ENCODE measurements at regions not wholly inside any gene's neighbourhood (a gene's known extent, or its start where the extent isn't known, plus 50 kb on each side); places are given as distances from the start of the nearest gene placed in this dataset.

DNA sequence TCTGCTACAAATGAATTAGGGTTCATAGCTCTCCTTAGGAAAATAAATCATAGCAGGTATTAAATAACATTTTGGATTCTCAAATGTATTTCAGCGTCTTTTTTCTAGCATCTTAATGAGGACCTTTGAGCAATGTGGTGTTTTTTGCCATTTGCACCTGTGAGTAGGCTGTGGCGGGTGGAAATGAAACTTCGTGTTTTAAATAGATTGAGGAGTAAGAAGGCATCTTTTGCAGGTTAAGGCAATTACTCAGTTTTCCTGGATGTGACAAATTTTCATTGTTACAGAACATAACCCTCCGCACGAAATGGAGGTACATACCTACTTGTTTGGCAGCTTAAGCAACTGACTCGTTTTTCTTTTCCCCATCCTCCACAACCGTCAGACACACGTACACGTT lies 708.9 kb upstream of the NRSN1 start:
- no peak overlapping the region for H3T11ph ChIP-seq (ENCODE audit: low read length)
- H3K27me3 ChIP-seq (ENCODE audit: insufficient read depth, low read length): no peaks in the 10 kb centered on the region
- no peak overlapping the region for H4K91ac ChIP-seq (ENCODE audit: insufficient read length, low read depth, low read length)
- H3K9me3 ChIP-seq (ENCODE audit: control insufficient read depth, low read depth, low read length): no peaks in the 10 kb centered on the region
- H2AK5ac ChIP-seq (ENCODE audit: insufficient read length, low read length): no peak overlapping the region
- Mint-ChIP-seq H3K4me3 (no peak overlapping the region), H3K27me3 (ENCODE audit: low read depth) (no peaks in the 10 kb centered on the region), H3K4me1 (peaks cover 0 to 5% of the 10 kb centered on the region in 2 experiments; a peak in 1 of 4 replicates), H3K27ac (no peak overlapping the region), H3K36me3 (ENCODE audit: insufficient read depth in 1 of 3, low read depth in 3 of 3) (no peaks in the 10 kb centered on the region; a peak in 1 of 7 replicates), H3K9me3 (no peaks in the 10 kb centered on the region)
- no peaks in the 10 kb centered on the region for H3K4me1 ChIP-seq (ENCODE audit: insufficient read depth, low read length)
- H3K9ac ChIP-seq (ENCODE audit: extremely low read depth, insufficient read length, low read length): no peak overlapping the region
- no peak overlapping the region for H3K4ac ChIP-seq (ENCODE audit: low read depth, low read length)
- H2BK5ac ChIP-seq (ENCODE audit: insufficient read length, low read length): no peak overlapping the region
- H2BK120ac ChIP-seq (ENCODE audit: low read depth, low read length, poor library complexity, severe bottlenecking): no peak overlapping the region
- H4K8ac ChIP-seq (replicated peaks; ENCODE audit: insufficient read length, low read depth, low read length): no peak overlapping the region
- no peak overlapping the region for H3K27ac ChIP-seq (ENCODE audit: insufficient read length, low read depth, low read length)
- no peaks in the 10 kb centered on the region for H3K79me1 ChIP-seq (ENCODE audit: insufficient read depth, low read depth, low read length, poor library complexity, severe bottlenecking)
- DNase-seq: no peak
- TF ChIP-seq CTCF (conservative IDR thresholded peaks at IDR 0.05): no peak
- H3K18ac ChIP-seq (ENCODE audit: insufficient read length, low read depth, low read length): no peak overlapping the region
- no peak overlapping the region for H2BK12ac ChIP-seq (ENCODE audit: insufficient read length, low read depth, low read length)
- 86% methylated on average over 2 of the region's 9 CpGs for WGBS (ENCODE audit: extremely low coverage, insufficient read length, low lambda C conversion rate)
- no peak overlapping the region for H2AFZ ChIP-seq (ENCODE audit: low read length)
- H4K5ac ChIP-seq (ENCODE audit: insufficient read length, low read depth, low read length): no peak overlapping the region
- no peak overlapping the region for H2BK15ac ChIP-seq (ENCODE audit: low read depth, low read length)
- no peaks in the 10 kb centered on the region for H4K20me1 ChIP-seq (ENCODE audit: control insufficient read depth, insufficient read depth, insufficient read length)
- H3K14ac ChIP-seq (ENCODE audit: insufficient read depth, low read length): no peak overlapping the region
- H3K23me2 ChIP-seq (ENCODE audit: insufficient read length, low read depth, low read length, poor library complexity, severe bottlenecking): no peaks in the 10 kb centered on the region
- H3K4me2 ChIP-seq (ENCODE audit: insufficient read depth, insufficient read length, low read length): no peak overlapping the region
- H3K56ac ChIP-seq (ENCODE audit: insufficient read length, low read depth, low read length): no peak overlapping the region
- H2BK20ac ChIP-seq (ENCODE audit: low read depth, low read length, poor library complexity, severe bottlenecking): no peak overlapping the region
- H3K79me2 ChIP-seq (ENCODE audit: insufficient read depth, low read length): no peaks in the 10 kb centered on the region
- no peak overlapping the region for H3K23ac ChIP-seq (ENCODE audit: insufficient read length, low read depth, low read length)
